ENCODE measurements at regions not wholly inside any gene's neighbourhood (a gene's known extent, or its start where the extent isn't known, plus 50 kb on each side); places are given as distances from the start of the nearest gene placed in this dataset.

DNA sequence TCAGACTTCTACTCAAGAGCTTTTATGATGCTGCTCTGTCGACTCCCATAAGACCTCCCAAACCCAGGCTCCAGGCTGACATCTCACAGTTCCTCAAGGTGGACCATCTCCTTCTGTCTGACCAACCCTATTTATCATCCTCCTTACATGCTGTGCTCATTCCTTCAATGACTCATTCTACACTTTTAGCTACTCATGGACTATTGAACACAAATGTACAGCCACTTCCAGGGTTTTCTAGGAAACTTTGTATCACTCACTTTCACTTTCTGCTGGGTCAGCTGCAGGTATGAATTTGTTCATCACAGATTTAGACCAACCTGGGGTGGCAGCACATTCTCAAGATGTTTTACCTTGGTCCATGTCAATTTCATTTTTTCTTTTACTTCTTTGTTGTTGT is 162.4 kb upstream of the FAM20A start:
- TF ChIP-seq, protein P1, sequence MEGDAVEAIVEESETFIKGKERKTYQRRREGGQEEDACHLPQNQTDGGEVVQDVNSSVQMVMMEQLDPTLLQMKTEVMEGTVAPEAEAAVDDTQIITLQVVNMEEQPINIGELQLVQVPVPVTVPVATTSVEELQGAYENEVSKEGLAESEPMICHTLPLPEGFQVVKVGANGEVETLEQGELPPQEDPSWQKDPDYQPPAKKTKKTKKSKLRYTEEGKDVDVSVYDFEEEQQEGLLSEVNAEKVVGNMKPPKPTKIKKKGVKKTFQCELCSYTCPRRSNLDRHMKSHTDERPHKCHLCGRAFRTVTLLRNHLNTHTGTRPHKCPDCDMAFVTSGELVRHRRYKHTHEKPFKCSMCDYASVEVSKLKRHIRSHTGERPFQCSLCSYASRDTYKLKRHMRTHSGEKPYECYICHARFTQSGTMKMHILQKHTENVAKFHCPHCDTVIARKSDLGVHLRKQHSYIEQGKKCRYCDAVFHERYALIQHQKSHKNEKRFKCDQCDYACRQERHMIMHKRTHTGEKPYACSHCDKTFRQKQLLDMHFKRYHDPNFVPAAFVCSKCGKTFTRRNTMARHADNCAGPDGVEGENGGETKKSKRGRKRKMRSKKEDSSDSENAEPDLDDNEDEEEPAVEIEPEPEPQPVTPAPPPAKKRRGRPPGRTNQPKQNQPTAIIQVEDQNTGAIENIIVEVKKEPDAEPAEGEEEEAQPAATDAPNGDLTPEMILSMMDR (IDR thresholded peaks at IDR 0.05): no peak
- TF ChIP-seq POLR2AphosphoS5 (IDR thresholded peaks at IDR 0.05): no peak
